ENCODE measurements at regions not wholly inside any gene's neighbourhood (a gene's known extent, or its start where the extent isn't known, plus 50 kb on each side); places are given as distances from the start of the nearest gene placed in this dataset.
"Not testable (repeated sequence)": the region's sequence is repeated elsewhere in the genome, so short reads cannot be mapped to it uniquely, and the experiment has no call there.

DNA sequence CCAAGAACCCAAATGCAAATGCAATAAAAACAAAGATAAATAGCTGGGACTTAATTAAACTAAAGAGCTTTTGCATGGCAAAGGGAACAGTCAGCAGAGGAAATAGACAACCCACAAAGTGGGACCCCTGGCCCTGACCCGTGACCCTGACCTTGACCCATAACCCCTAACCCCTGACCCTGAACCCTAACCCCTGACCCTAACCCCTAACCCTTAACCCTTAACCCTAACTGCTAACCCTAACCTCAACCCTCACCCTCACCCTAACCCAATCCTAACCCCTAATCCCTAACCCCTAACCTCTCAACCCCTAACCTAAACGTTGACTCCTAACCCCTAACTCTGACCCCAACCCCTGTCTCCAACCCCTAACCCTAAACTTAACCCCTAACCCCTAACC, 284.9 kb downstream of the CCDC74A start:
- TF ChIP-seq, protein P1, sequence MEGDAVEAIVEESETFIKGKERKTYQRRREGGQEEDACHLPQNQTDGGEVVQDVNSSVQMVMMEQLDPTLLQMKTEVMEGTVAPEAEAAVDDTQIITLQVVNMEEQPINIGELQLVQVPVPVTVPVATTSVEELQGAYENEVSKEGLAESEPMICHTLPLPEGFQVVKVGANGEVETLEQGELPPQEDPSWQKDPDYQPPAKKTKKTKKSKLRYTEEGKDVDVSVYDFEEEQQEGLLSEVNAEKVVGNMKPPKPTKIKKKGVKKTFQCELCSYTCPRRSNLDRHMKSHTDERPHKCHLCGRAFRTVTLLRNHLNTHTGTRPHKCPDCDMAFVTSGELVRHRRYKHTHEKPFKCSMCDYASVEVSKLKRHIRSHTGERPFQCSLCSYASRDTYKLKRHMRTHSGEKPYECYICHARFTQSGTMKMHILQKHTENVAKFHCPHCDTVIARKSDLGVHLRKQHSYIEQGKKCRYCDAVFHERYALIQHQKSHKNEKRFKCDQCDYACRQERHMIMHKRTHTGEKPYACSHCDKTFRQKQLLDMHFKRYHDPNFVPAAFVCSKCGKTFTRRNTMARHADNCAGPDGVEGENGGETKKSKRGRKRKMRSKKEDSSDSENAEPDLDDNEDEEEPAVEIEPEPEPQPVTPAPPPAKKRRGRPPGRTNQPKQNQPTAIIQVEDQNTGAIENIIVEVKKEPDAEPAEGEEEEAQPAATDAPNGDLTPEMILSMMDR (IDR thresholded peaks at IDR 0.05): not testable (repeated sequence)
- TF ChIP-seq, protein P2, sequence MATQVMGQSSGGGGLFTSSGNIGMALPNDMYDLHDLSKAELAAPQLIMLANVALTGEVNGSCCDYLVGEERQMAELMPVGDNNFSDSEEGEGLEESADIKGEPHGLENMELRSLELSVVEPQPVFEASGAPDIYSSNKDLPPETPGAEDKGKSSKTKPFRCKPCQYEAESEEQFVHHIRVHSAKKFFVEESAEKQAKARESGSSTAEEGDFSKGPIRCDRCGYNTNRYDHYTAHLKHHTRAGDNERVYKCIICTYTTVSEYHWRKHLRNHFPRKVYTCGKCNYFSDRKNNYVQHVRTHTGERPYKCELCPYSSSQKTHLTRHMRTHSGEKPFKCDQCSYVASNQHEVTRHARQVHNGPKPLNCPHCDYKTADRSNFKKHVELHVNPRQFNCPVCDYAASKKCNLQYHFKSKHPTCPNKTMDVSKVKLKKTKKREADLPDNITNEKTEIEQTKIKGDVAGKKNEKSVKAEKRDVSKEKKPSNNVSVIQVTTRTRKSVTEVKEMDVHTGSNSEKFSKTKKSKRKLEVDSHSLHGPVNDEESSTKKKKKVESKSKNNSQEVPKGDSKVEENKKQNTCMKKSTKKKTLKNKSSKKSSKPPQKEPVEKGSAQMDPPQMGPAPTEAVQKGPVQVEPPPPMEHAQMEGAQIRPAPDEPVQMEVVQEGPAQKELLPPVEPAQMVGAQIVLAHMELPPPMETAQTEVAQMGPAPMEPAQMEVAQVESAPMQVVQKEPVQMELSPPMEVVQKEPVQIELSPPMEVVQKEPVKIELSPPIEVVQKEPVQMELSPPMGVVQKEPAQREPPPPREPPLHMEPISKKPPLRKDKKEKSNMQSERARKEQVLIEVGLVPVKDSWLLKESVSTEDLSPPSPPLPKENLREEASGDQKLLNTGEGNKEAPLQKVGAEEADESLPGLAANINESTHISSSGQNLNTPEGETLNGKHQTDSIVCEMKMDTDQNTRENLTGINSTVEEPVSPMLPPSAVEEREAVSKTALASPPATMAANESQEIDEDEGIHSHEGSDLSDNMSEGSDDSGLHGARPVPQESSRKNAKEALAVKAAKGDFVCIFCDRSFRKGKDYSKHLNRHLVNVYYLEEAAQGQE (IDR thresholded peaks at IDR 0.05; ENCODE audit: insufficient read depth in 1 of 2, low read depth in 2 of 2, low read length in 1 of 2): not testable (repeated sequence)
- TF ChIP-seq POLR2AphosphoS5, TCF7L2 (IDR thresholded peaks at IDR 0.05; ENCODE audit: low read depth, low read length): not testable (repeated sequence)

All from Panc1 (cell line).